Stomach (tissue), 8 donors: ENCODE measurements at regions not wholly inside any gene's neighbourhood (a gene's known extent, or its start where the extent isn't known, plus 50 kb on each side); places are given as distances from the start of the nearest gene placed in this dataset.
"Not testable (repeated sequence)": the region's sequence is repeated elsewhere in the genome, so short reads cannot be mapped to it uniquely, and the experiment has no call there.

Source experiments
- DNase-seq, 2 donors: peaks; one replicate each; pipeline versions ENCODE4 v3.0.0 to v3.0.0-alpha.2; 2013 to 2019
- H3K27ac ChIP-seq, 5 donors: fragments of 200-600 bp in 4 of 5; sonication (generic) in 4 of 5; one replicate each; pipeline ENCODE4 v1.5.1; 2013 to 2019; ENCODE audit warnings: mild to moderate bottlenecking in 1 of 5, moderate library complexity in 1 of 5
- H3K27me3 ChIP-seq, 3 donors: fragments of 200-600 bp; sonication (generic); one replicate each; pipeline ENCODE4 v1.5.1; 2017 to 2019; ENCODE audit warnings: mixed run types in 1 of 3
- H3K36me3 ChIP-seq, 4 donors: fragments of 200-600 bp; sonication (generic); 1 replicate in 3 of 4; 2 replicates in 1 of 4; pipeline ENCODE4 v1.5.1; 2016 to 2019
- H3K4me1 ChIP-seq, 4 donors: fragments of 200-600 bp; sonication (generic); one replicate each; pipeline ENCODE4 v1.5.1; 2016 to 2019
- H3K4me3 ChIP-seq, 4 donors: fragments of 200-600 bp; sonication (generic) in 3 of 4; one replicate each; pipeline ENCODE4 v1.5.1; 2016 to 2019; ENCODE audit warnings: mild to moderate bottlenecking in 1 of 4
- H3K9me3 ChIP-seq, 4 donors: fragments of 200-600 bp; sonication (generic); one replicate each; pipeline ENCODE4 v1.5.1; 2016 to 2019
- CTCF ChIP-seq, 7 experiments: fragments of 450-650 bp in 4 of 7; fragments of 200-600 bp in 3 of 7; sonication (generic) in 3 of 7; IDR thresholded peaks; one replicate each; pipeline ENCODE4 v1.5.1; 2016 to 2019; ENCODE audit warnings: antibody characterized with exemption in 7 of 7, control low read depth in 2 of 7, mild to moderate bottlenecking in 1 of 7
- EP300 ChIP-seq: sonication (generic); formaldehyde crosslinking; IDR thresholded peaks from one replicate; pipeline ENCODE4 v1.6.1; 2017; ENCODE audit warnings: antibody characterized with exemption
- POLR2A ChIP-seq, 4 donors: fragments of 450-650 bp; IDR thresholded peaks; one replicate each; pipeline ENCODE4 v1.6.1; 2016; ENCODE audit warnings: antibody characterized with exemption in 4 of 4, control low read depth in 2 of 4, mild to moderate bottlenecking in 1 of 4, moderate library complexity in 1 of 4
- POLR2AphosphoS5 ChIP-seq, 3 donors: sonication (generic); formaldehyde crosslinking; IDR thresholded peaks; one replicate each; pipeline ENCODE4 v1.6.1; 2016; ENCODE audit warnings: antibody characterized with exemption in 3 of 3
- WGBS, 5 donors: extraction: QIAGEN DNeasy Blood & Tissue Kit in 3 of 5; methylation state at CpG; one replicate each; pipeline versions ENCODE4 v1.1.5 to v1.1.7; 2013 to 2018; 5-methylcytosine and 5-hydroxymethylcytosine counted together
- intact Hi-C: fragments of 100-400 bp; cut with DNase I; formaldehyde crosslinking; loops from one replicate; pipeline ENCODE4 v1.15.1; 2023; ENCODE audit warnings: low total_unique reads
- donor health status: healthy with polysubstance abuse.
- donor health status: Bipolar disorder and iron deficiency.
- donor health status: healthy.

- no peaks in the 10 kb centered on the region for H3K36me3 ChIP-seq
- H3K4me1 ChIP-seq, result no peaks in the 10 kb centered on the region
- no peak overlapping the region for H3K27ac ChIP-seq
- H3K27me3 ChIP-seq, result no peaks in the 10 kb centered on the region
- intact Hi-C loops, result no loop called here
- DNase-seq, result no peak
- H3K4me3 ChIP-seq, result no peak overlapping the region
- WGBS, 5 donors, result 69 to 79% (median 74%) methylated on average over 6 of the region's 6 CpGs
- peaks cover 0 to 5% (median 0%) of the 10 kb centered on the region in 4 donors for H3K9me3 ChIP-seq
- TF ChIP-seq CTCF (IDR thresholded peaks at IDR 0.05) (no peak), POLR2AphosphoS5 (IDR thresholded peaks at IDR 0.05) (no peak), EP300 (no peak), POLR2A (IDR thresholded peaks at IDR 0.05) (no peak)
Observed at GRCh38 chr18:71221405-71221804, 932.6 kb downstream of the SOCS6 start.

- peaks cover 0 to 17% (median 0%) of the 10 kb centered on the region in 4 donors for H3K9me3 ChIP-seq
- intact Hi-C loops, H3K27ac ChIP-seq, H3K36me3 ChIP-seq, H3K4me3 ChIP-seq, H3K27me3 ChIP-seq, DNase-seq, H3K4me1 ChIP-seq: not testable (repeated sequence)
- 91 to 95% (median 94%) methylated on average over 17 to 26 of the region's 26 CpGs for WGBS, 5 donors
Observed at GRCh38 chr18:71212739-71213138, 923.9 kb downstream of the SOCS6 start.

- DNase-seq, result no peak
- 68 to 91% (median 88%) methylated on average over 9 to 19 of the region's 33 CpGs for WGBS, 5 donors
Observed at GRCh38 chr18:71212222-71212621, 923.4 kb downstream of the SOCS6 start.

GRCh38 chr18:71209944-71210343, 921.1 kb downstream of the SOCS6 start:
- no peak overlapping the region for H3K4me3 ChIP-seq
- no peak for TF ChIP-seq POLR2A (IDR thresholded peaks at IDR 0.05)
- no peak for TF ChIP-seq POLR2AphosphoS5 (IDR thresholded peaks at IDR 0.05)
- no peak for TF ChIP-seq EP300
- TF ChIP-seq CTCF (IDR thresholded peaks at IDR 0.05), result no peak
- H3K27ac ChIP-seq, result no peak overlapping the region
- intact Hi-C loops, result no loop called here
- peaks cover 0 to 17% (median 0%) of the 10 kb centered on the region in 4 donors for H3K9me3 ChIP-seq
- H3K4me1 ChIP-seq, result no peaks in the 10 kb centered on the region
- DNase-seq, result no peak
- no peaks in the 10 kb centered on the region for H3K27me3 ChIP-seq
- no peaks in the 10 kb centered on the region for H3K36me3 ChIP-seq
- whole genome bisulfite sequencing, 5 donors, result 36 to 68% (median 60%) methylated on average over 2 of the region's 2 CpGs

More at GRCh38 chr18:71212222-71212621, 923.4 kb downstream of the SOCS6 start:
- Histone ChIP-seq H3K4me1 (no peaks in the 10 kb centered on the region), H3K4me3 (no peak overlapping the region), H3K27me3 (no peaks in the 10 kb centered on the region), H3K36me3 (no peaks in the 10 kb centered on the region), H3K27ac (no peak overlapping the region), H3K9me3 (peaks cover 0 to 17% (median 0%) of the 10 kb centered on the region in 4 donors)
- TF ChIP-seq CTCF (IDR thresholded peaks at IDR 0.05) (no peak), EP300 (no peak), POLR2A (IDR thresholded peaks at IDR 0.05) (no peak), POLR2AphosphoS5 (IDR thresholded peaks at IDR 0.05) (no peak)
- intact Hi-C loops, result no loop called here

GRCh38 chr18:71194438-71194837, 905.6 kb downstream of the SOCS6 start:
- TF ChIP-seq POLR2AphosphoS5 (IDR thresholded peaks at IDR 0.05) (no peak), POLR2A (IDR thresholded peaks at IDR 0.05) (no peak), EP300 (no peak), CTCF (IDR thresholded peaks at IDR 0.05) (no peak)
- Histone ChIP-seq H3K9me3 (no peaks in the 10 kb centered on the region), H3K4me1 (no peaks in the 10 kb centered on the region), H3K27ac (no peak overlapping the region), H3K27me3 (no peaks in the 10 kb centered on the region), H3K36me3 (no peaks in the 10 kb centered on the region), H3K4me3 (no peak overlapping the region)
- no peak for DNase-seq
- WGBS, 5 donors, result 47 to 56% (median 52%) methylated on average over 1 of the region's 1 CpG
- intact Hi-C loops, result no loop called here
